Loucy (cell line): ENCODE measurements at regions not wholly inside any gene's neighbourhood (a gene's known extent, or its start where the extent isn't known, plus 50 kb on each side); places are given as distances from the start of the nearest gene placed in this dataset.
"Not testable (repeated sequence)": the region's sequence is repeated elsewhere in the genome, so short reads cannot be mapped to it uniquely, and the experiment has no call there.

Experiments
- CTCF ChIP-seq: fragments of 200-600 bp; sonication (generic); conservative IDR thresholded peaks from 2 replicates; pipeline ENCODE4 v1.5.1; 2014; ENCODE audit warnings: mild to moderate bottlenecking, antibody characterized with exemption, low read length
- EZH2phosphoT487 ChIP-seq: fragments of 200-600 bp; IDR thresholded peaks from 2 replicates; pipeline ENCODE4 v1.6.1; 2018; ENCODE audit warnings: antibody characterized with exemption, mild to moderate bottlenecking, moderate library complexity, borderline replicate concordance

- not testable (repeated sequence) for TF ChIP-seq CTCF, EZH2phosphoT487
Observed at GRCh38 chr12:32022387-32022786, 63.2 kb downstream of the RESF1 start.
